T-helper 2 cell treated with Interferon-gamma antibody and Interleukin-4, amounts not matched to agents 5 μg/mL and 100 μg/mL, for 36 hours (primary cell): ENCODE measurements at regions not wholly inside any gene's neighbourhood (a gene's known extent, or its start where the extent isn't known, plus 50 kb on each side); places are given as distances from the start of the nearest gene placed in this dataset.

Experiments used
- DNase-seq: peaks from one replicate; pipeline ENCODE4 v3.0.0; 2021; ENCODE audit warnings: low spot score
- H3K27ac Mint-ChIP-seq: one replicate; pipeline ENCODE4 v1.8.0; 2021; ENCODE audit warnings: mild to moderate bottlenecking, mixed read lengths
- H3K27me3 Mint-ChIP-seq: one replicate; pipeline ENCODE4 v1.8.0; 2021; ENCODE audit warnings: low read depth, mixed read lengths
- H3K36me3 Mint-ChIP-seq: one replicate; pipeline ENCODE4 v1.8.0; 2021; ENCODE audit warnings: low read depth, mixed read lengths
- H3K4me1 Mint-ChIP-seq: one replicate; pipeline ENCODE4 v1.8.0; 2021; ENCODE audit warnings: low read depth, mixed read lengths
- H3K4me3 Mint-ChIP-seq: one replicate; pipeline ENCODE4 v1.8.0; 2022; ENCODE audit warnings: mild to moderate bottlenecking, moderate library complexity, mixed read lengths
- H3K9me3 Mint-ChIP-seq: one replicate; pipeline ENCODE4 v1.8.0; 2021; ENCODE audit warnings: mixed read lengths

- Mint-ChIP-seq H3K9me3 (no peaks in the 10 kb centered on the region), H3K27me3 (peaks cover 3% of the 10 kb centered on the region), H3K4me1 (no peaks in the 10 kb centered on the region), H3K36me3 (no peaks in the 10 kb centered on the region), H3K27ac (no peak overlapping the region), H3K4me3 (no peak overlapping the region)
- DNase-seq: no peak
These were observed 201.9 kb upstream of the MCTP2 start for GRCh38 chr15:94029495-94029894.

- DNase-seq: no peak
- Mint-ChIP-seq H3K4me1 (no peaks in the 10 kb centered on the region), H3K9me3 (no peaks in the 10 kb centered on the region), H3K36me3 (no peaks in the 10 kb centered on the region), H3K4me3 (no peak overlapping the region), H3K27ac (no peak overlapping the region), H3K27me3 (peaks cover 3% of the 10 kb centered on the region)
These were observed 202.6 kb upstream of the MCTP2 start for GRCh38 chr15:94028809-94029208.

DNA sequence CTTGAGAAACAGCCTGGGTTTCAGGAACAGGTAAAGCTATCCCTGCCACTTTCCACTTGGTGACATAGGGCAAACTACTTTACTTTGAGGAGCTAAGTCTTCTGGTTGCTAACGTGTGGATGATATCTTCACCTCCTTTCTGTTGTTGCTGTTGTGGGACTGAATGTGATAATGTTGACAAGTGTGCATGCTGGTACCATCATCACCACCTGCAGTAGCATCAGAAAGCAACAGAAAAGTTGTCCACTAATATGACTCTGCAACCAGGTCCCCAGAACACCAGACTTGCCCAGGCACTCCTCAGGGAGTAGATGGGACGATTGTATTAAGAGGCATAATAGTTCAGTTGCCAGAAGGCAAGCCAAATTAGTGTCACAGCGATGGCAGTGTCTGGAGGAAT is 203.2 kb upstream of the MCTP2 start:
- H3K27ac Mint-ChIP-seq: no peak overlapping the region
- no peaks in the 10 kb centered on the region for H3K9me3 Mint-ChIP-seq
- H3K27me3 Mint-ChIP-seq: peaks cover 3% of the 10 kb centered on the region
- no peak for DNase-seq
- no peak overlapping the region for H3K4me3 Mint-ChIP-seq
- no peaks in the 10 kb centered on the region for H3K4me1 Mint-ChIP-seq
- H3K36me3 Mint-ChIP-seq: no peaks in the 10 kb centered on the region

- H3K27me3 Mint-ChIP-seq: peaks cover 3% of the 10 kb centered on the region
- no peaks in the 10 kb centered on the region for H3K9me3 Mint-ChIP-seq
- no peak overlapping the region for H3K27ac Mint-ChIP-seq
- DNase-seq: no peak
- H3K4me3 Mint-ChIP-seq: no peak overlapping the region
- H3K36me3 Mint-ChIP-seq: no peaks in the 10 kb centered on the region
- no peaks in the 10 kb centered on the region for H3K4me1 Mint-ChIP-seq
These were observed 203.8 kb upstream of the MCTP2 start for GRCh38 chr15:94027581-94027980.

- Mint-ChIP-seq H3K36me3 (no peaks in the 10 kb centered on the region), H3K4me3 (no peak overlapping the region), H3K4me1 (no peaks in the 10 kb centered on the region), H3K27me3 (peaks cover 6% of the 10 kb centered on the region), H3K27ac (no peak overlapping the region), H3K9me3 (no peaks in the 10 kb centered on the region)
- no peak for DNase-seq
These were observed 204.7 kb upstream of the MCTP2 start for GRCh38 chr15:94026458-94027304.

GRCh38 chr15:94023531-94023930 is 207.8 kb upstream of the MCTP2 start:
- no peaks in the 10 kb centered on the region for H3K9me3 Mint-ChIP-seq
- no peaks in the 10 kb centered on the region for H3K4me1 Mint-ChIP-seq
- no peak overlapping the region for H3K27ac Mint-ChIP-seq
- no peaks in the 10 kb centered on the region for H3K36me3 Mint-ChIP-seq
- H3K4me3 Mint-ChIP-seq: no peak overlapping the region
- no peak for DNase-seq
- H3K27me3 Mint-ChIP-seq: peaks cover 6% of the 10 kb centered on the region

DNA sequence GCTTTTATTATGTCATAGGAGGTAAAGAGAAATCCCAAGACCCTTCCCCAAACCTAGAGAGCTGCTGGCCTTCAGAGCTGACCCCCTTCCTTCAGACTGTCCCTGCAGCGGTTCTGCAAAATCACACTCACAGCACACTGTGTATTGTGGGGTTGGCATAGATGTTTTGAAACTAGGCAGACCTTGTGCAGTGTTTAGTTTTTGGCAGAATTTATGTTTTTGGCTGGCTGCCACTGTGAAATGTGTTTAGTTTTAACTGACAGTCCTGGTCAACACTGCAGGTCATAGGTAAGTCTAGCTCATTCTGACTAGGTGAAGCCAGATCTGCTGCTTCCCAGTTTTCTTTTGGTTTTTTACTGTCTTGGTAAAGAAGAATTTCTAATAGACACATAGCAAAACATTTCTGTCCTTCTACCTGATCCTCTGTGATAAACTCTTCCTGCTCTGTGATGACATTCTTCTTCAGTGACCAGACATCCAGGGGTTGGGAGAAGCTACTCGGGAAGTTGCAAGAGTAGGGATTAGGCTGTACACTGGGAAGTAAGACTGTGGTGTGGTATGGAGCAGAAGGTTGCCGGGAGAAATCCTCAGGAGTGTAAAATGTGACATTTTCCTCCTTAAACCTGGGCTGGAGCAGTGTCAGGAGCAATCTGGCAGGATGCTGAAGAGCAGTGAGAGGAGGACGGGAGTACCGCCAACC is 209.6 kb upstream of the MCTP2 start:
- H3K27ac Mint-ChIP-seq: no peak overlapping the region
- no peak for DNase-seq
- H3K4me3 Mint-ChIP-seq: no peak overlapping the region
- H3K36me3 Mint-ChIP-seq: no peaks in the 10 kb centered on the region
- H3K27me3 Mint-ChIP-seq: peaks cover 3% of the 10 kb centered on the region
- H3K9me3 Mint-ChIP-seq: no peaks in the 10 kb centered on the region
- H3K4me1 Mint-ChIP-seq: no peaks in the 10 kb centered on the region

- no peaks in the 10 kb centered on the region for H3K9me3 Mint-ChIP-seq
- H3K4me1 Mint-ChIP-seq: no peaks in the 10 kb centered on the region
- H3K4me3 Mint-ChIP-seq: no peak overlapping the region
- H3K36me3 Mint-ChIP-seq: no peaks in the 10 kb centered on the region
- DNase-seq: no peak
- H3K27me3 Mint-ChIP-seq: peaks cover 5% of the 10 kb centered on the region
- no peak overlapping the region for H3K27ac Mint-ChIP-seq
These were observed 212.3 kb upstream of the MCTP2 start for GRCh38 chr15:94019062-94019461.

- H3K9me3 Mint-ChIP-seq: no peaks in the 10 kb centered on the region
- no peak for DNase-seq
- peaks cover 6% of the 10 kb centered on the region for H3K27me3 Mint-ChIP-seq
- no peak overlapping the region for H3K4me3 Mint-ChIP-seq
- H3K4me1 Mint-ChIP-seq: peaks cover 6% of the 10 kb centered on the region
- H3K27ac Mint-ChIP-seq: no peak overlapping the region
- H3K36me3 Mint-ChIP-seq: no peaks in the 10 kb centered on the region
These were observed 216.0 kb upstream of the MCTP2 start for GRCh38 chr15:94015324-94015723.

DNA sequence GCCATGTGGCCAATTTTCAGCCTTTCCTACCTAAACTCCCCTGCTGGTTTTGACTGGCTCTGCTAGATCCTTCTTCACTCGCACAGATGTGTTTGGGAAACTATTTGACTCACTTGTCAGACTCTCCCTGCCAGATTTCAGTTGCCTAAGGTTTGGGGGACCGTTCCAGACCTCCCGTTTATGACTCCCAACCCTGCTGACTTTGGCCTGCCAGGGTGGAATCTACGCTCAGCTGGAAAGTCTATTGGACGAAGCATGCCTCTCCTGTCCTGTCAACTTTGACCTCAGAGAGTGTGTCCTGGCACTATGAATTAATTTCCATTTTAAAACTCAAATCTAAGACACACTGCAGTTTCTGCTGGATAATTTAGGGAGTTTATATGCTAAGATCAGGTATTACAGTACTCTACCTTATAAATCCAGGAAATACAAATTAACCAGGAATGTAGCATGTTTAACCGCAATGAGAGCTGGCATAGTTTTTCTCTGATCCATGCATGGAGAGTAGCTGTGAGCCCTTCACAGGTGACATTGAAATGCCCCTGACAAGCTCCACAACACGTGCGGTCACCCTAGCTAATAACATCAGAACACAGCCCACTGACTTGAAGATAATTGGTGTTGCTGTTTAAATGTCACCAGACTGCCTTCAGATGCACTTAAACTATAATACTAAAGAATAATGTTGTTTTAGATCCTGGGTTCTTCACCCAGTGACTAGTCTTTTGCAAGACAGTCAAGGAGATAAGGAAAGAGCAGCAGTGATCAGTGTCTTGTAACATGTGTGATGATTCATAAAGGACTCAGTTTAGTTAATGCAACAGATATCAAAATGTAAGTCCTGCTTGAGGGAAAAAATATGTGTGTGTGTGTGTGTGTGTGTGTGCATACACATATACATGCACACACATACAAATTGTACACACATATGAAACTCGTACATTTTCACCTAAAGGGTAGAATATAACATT is 223.0 kb upstream of the MCTP2 start:
- Mint-ChIP-seq H3K4me1 (peaks cover 6% of the 10 kb centered on the region), H3K9me3 (no peaks in the 10 kb centered on the region), H3K27ac (no peak overlapping the region), H3K4me3 (no peak overlapping the region), H3K36me3 (no peaks in the 10 kb centered on the region), H3K27me3 (peaks cover 6% of the 10 kb centered on the region)
- DNase-seq: no peak

DNA sequence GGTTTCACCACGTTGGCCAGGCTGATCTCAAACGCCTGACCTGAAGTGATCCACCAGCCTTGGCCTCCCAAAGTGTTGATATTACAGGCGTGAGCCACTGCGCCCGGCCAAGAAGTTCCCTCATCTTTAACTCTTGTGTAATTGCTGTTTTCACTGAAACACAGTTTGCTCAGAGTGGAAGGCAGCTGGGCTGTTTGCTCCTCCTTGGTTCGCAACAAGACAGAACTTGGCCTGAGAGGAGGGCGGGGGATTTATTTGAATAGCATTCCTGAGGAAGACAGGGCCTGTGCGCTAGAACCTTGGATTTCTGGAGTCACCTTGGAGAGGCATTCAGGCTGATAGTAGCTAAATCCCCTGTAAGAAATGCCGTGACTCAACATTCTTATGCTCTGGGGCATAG is 226.7 kb upstream of the MCTP2 start:
- Mint-ChIP-seq H3K4me1 (no peaks in the 10 kb centered on the region), H3K27me3 (peaks cover 2% of the 10 kb centered on the region), H3K9me3 (no peaks in the 10 kb centered on the region), H3K27ac (no peak overlapping the region), H3K36me3 (no peaks in the 10 kb centered on the region), H3K4me3 (no peak overlapping the region)
- no peak for DNase-seq

GRCh38 chr15:94002041-94002440 is 229.3 kb upstream of the MCTP2 start:
- H3K9me3 Mint-ChIP-seq: no peaks in the 10 kb centered on the region

GRCh38 chr15:94001255-94001801 is 230.0 kb upstream of the MCTP2 start:
- Mint-ChIP-seq H3K4me3 (no peak overlapping the region), H3K27ac (no peak overlapping the region), H3K27me3 (no peaks in the 10 kb centered on the region), H3K9me3 (no peaks in the 10 kb centered on the region), H3K36me3 (no peaks in the 10 kb centered on the region), H3K4me1 (no peaks in the 10 kb centered on the region)
- no peak for DNase-seq

More at GRCh38 chr15:94002041-94002440, 229.3 kb upstream of the MCTP2 start:
- H3K36me3 Mint-ChIP-seq: no peaks in the 10 kb centered on the region
- no peak for DNase-seq
- H3K4me1 Mint-ChIP-seq: no peaks in the 10 kb centered on the region
- H3K27ac Mint-ChIP-seq: no peak overlapping the region
- H3K27me3 Mint-ChIP-seq: no peaks in the 10 kb centered on the region
- no peak overlapping the region for H3K4me3 Mint-ChIP-seq
